ENCODE measurements at regions not wholly inside any gene's neighbourhood (a gene's known extent, or its start where the extent isn't known, plus 50 kb on each side); places are given as distances from the start of the nearest gene placed in this dataset.

- TF ChIP-seq POLR2AphosphoS5 (IDR thresholded peaks at IDR 0.05; ENCODE audit: borderline replicate concordance, low read depth, low read length) (no peak), EZH2 (IDR thresholded peaks at IDR 0.05) (no peak), FOXP2 (optimal IDR thresholded peaks at IDR 0.05; ENCODE audit: control extremely low read depth, extremely low read length, insufficient read depth) (no peak)
Measured at GRCh38 chr13:106038752-106039151, 496.7 kb downstream of the EFNB2 start.

Data from SK-N-MC (cell line).